Fibroblast of pulmonary artery (primary cell): ENCODE measurements at regions not wholly inside any gene's neighbourhood (a gene's known extent, or its start where the extent isn't known, plus 50 kb on each side); places are given as distances from the start of the nearest gene placed in this dataset.

Experiments
- DNase-seq: peaks from one replicate; pipeline ENCODE4 v3.0.0-alpha.2; 2010; ENCODE audit warnings: low read depth
- H3K4me3 ChIP-seq: replicated peaks from 2 replicates; pipeline ENCODE4 v1.5.1; 2011; ENCODE audit warnings: low read depth, mild to moderate bottlenecking, control low read depth, low read length, moderate library complexity
- TF ChIP-seq, protein P1 (sequence below): IDR thresholded peaks from 2 replicates; pipeline ENCODE4 v1.5.1; 2011; ENCODE audit warnings: mild to moderate bottlenecking, control low read depth, low read length, inconsistent platforms; ENCODE audit errors: missing control alignments

DNA sequence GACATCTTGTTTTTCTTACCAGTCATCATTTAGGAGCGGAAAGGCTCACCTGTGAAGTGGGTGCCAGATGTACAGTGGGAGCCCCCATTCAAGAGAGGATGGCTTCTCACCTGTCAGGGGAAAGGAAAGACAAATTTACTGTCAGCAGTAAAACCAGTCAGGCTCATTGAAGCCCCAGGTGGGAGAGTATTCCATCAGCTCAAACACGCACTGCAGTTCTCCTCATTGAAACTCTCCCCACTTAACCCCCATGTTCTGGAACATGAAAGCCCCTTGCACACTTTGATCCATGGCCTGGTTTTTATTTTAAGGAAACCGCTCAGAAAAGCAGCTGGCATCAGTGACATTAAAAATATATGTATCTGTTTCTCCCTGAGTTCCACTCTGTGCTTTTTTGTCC, 401.1 kb upstream of the ZNF507 start:
- TF ChIP-seq, protein P1, sequence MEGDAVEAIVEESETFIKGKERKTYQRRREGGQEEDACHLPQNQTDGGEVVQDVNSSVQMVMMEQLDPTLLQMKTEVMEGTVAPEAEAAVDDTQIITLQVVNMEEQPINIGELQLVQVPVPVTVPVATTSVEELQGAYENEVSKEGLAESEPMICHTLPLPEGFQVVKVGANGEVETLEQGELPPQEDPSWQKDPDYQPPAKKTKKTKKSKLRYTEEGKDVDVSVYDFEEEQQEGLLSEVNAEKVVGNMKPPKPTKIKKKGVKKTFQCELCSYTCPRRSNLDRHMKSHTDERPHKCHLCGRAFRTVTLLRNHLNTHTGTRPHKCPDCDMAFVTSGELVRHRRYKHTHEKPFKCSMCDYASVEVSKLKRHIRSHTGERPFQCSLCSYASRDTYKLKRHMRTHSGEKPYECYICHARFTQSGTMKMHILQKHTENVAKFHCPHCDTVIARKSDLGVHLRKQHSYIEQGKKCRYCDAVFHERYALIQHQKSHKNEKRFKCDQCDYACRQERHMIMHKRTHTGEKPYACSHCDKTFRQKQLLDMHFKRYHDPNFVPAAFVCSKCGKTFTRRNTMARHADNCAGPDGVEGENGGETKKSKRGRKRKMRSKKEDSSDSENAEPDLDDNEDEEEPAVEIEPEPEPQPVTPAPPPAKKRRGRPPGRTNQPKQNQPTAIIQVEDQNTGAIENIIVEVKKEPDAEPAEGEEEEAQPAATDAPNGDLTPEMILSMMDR: no peak
- DNase-seq: no peak
- H3K4me3 ChIP-seq: no peak overlapping the region

DNA sequence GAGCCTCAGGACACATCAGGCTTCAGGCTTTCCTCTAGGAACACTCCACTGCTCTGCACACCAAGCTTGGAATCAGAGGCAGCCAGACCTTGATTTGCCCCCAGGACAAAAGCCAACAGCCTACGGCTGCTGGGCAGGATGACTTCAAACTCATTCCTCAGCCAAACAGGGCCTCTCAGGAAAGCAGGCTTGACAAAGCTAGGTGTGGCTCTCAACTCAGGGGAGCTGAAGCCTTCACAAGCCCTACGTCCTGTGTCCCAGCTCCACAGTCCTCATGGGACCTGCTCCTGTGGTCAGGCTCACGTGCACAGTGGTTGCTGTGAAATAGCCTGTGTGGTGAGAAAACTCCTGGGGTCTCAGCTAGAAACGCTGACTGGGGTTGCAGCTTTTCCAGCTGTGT, 398.9 kb upstream of the ZNF507 start:
- H3K4me3 ChIP-seq: no peak overlapping the region
- TF ChIP-seq, protein P1: no peak
- no peak for DNase-seq

DNA sequence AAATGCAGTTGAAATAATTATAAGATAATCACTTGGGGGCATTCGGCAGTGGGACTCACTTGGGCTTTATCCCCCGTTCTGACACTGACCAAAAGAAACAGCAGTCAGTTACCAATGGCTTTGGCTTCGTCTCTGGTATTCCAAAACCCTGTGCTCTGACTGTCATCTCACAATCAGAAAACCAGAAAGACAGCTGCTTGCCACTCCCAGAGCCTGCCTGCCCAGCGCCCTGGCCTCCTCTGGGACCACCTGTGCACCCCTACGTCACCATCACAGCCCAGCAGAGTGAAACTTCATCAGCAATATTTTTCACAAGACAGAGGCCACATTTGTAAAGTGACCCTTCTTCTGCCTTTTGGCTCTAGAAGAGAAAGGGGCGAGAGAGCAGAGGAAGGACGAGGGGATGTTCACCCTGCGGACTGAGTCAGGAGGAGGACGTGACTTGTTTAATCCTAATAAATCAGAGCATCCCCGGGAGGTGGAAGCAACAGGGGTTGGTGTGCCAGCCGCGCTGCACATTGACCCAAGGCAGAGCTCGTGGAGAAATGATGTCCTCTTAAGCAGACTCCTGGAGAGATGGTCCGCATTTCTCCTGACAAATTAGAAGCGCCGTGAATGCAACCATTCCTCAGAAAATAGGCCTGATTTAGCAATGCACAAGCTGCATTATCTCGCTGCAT, 397.8 kb upstream of the ZNF507 start:
- TF ChIP-seq, protein P1: no peak
- no peak for DNase-seq

DNA sequence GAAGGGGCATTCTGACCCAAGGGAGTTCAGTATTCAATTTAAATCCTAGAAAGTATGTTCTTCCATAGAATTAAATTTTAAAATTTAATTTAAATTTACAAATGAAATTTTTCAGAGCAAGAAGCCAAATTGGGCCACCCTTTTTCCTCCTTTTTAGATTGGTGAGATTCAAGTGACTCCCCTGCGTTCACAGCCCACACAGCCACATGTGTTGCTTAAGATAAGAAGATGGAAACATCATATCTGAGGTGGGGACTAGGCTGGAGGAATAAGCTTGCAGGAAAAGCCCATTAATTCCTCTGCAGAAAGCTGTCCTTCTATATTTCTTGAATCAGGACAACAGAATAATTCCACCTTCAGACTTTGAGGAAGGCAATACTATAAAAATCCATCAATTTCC, 392.7 kb upstream of the ZNF507 start:
- H3K4me3 ChIP-seq: no peak overlapping the region
- TF ChIP-seq, protein P1: no peak
- no peak for DNase-seq

More for the DNA sequence above, 397.8 kb upstream of the ZNF507 start:
- no peak overlapping the region for H3K4me3 ChIP-seq

DNA sequence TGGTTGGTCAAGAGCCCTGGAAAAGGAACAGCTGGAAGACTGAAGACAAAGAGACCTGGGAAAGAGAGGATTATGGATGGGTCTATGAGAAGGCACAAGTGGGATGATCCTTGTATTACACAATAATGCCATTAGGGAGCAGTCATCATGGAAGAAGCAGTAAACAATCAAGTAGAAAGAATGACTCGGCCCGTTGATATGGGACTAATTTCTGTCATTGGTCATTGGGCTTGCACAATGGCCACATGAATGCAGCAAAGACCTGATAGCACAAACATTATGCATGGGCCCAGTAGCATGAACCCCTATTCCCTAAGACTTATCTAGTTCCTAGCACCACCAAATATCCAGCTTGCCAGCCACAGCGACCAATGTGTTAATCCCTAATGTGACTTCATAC, 390.3 kb upstream of the ZNF507 start:
- TF ChIP-seq, protein P1: no peak
- no peak overlapping the region for H3K4me3 ChIP-seq
- no peak for DNase-seq

DNA sequence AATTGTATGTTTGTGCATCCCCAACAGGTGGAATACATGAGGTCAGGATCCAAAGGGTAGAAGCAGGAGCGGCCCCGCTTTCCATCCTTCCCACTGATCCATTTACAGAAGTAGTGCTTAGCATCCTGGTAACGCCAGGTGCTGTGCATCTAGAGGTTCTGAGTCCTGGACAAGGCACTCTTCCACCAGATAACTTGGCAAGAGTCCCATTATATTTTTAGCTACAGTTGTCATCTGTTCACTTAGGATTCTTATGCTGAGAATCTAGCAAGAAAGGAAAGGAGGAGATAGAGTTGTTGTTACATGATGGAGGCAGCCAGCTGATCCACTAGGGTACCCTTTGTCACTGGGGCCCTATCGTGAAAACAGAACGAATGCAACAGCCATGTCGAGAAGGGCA, 389.5 kb upstream of the ZNF507 start:
- no peak overlapping the region for H3K4me3 ChIP-seq
- DNase-seq: no peak
- TF ChIP-seq, protein P1: no peak

DNA sequence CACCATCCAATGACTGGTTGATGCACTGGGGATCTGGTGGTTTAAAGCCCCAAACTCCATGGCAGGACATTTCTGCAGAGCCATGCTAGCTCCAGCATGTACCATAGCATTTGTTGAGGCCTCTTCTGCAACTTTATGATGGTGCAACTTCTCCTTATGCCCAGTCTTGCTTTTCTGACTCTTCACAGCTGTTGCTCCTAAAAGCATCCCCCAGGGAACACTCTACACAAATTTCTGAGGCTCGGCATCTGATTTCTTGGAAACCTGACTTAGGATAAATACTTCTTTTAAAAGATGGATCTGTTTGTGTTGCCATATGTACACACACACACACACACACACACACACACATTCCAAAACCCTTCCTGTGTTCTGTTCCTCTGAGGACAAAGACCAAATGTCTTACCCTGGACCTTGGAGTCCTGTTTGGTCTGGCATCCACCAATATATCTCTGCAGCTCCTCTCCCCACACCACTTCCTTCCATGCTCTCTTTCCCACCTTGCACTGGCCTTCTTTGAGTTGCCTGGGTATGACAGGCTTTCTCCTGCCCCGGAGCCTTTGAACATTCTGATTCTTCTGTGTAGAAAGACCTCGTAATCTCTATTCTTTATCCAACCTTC, 388.5 kb upstream of the ZNF507 start:
- TF ChIP-seq, protein P1: no peak
- no peak for DNase-seq

More for the DNA sequence above, 388.5 kb upstream of the ZNF507 start:
- no peak overlapping the region for H3K4me3 ChIP-seq
